AG10803 (cell line): ENCODE measurements at regions not wholly inside any gene's neighbourhood (a gene's known extent, or its start where the extent isn't known, plus 50 kb on each side); places are given as distances from the start of the nearest gene placed in this dataset.

Experiments used
- DNase-seq: peaks from one replicate; pipeline ENCODE4 v3.0.0; 2010; ENCODE audit warnings: low read depth
- H3K4me3 ChIP-seq: 2 replicates; pipeline ENCODE4 v1.5.1; 2011; ENCODE audit warnings: mild to moderate bottlenecking, low read length, control low read depth
- TF ChIP-seq, protein P1 (sequence below): conservative IDR thresholded peaks from 2 replicates; pipeline ENCODE4 v1.5.1; 2011; ENCODE audit warnings: mild to moderate bottlenecking, low read length, control low read depth, inconsistent platforms

DNA sequence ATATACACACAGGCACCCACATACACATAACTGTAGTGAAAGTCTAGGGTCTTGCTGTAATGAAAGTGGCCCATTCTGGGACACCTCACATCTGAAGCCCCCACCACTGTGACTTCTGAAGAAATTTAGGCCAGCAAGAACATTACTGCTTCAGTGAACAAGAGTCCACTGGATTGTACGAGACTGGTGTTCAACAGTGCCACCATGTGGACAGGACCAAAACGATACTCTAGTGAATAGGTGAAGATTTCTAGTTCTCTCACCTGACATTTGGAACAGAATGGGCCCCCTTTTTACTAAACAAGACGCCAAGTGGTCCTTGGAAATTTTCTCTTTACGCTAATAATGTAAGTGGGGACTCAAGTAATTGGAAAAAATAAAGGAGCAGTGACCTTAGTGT, 156.9 kb downstream of the MAFB start:
- TF ChIP-seq, protein P1, sequence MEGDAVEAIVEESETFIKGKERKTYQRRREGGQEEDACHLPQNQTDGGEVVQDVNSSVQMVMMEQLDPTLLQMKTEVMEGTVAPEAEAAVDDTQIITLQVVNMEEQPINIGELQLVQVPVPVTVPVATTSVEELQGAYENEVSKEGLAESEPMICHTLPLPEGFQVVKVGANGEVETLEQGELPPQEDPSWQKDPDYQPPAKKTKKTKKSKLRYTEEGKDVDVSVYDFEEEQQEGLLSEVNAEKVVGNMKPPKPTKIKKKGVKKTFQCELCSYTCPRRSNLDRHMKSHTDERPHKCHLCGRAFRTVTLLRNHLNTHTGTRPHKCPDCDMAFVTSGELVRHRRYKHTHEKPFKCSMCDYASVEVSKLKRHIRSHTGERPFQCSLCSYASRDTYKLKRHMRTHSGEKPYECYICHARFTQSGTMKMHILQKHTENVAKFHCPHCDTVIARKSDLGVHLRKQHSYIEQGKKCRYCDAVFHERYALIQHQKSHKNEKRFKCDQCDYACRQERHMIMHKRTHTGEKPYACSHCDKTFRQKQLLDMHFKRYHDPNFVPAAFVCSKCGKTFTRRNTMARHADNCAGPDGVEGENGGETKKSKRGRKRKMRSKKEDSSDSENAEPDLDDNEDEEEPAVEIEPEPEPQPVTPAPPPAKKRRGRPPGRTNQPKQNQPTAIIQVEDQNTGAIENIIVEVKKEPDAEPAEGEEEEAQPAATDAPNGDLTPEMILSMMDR: peak; percentile 42
- H3K4me3 ChIP-seq: no peak overlapping the region
- DNase-seq: no peak

DNA sequence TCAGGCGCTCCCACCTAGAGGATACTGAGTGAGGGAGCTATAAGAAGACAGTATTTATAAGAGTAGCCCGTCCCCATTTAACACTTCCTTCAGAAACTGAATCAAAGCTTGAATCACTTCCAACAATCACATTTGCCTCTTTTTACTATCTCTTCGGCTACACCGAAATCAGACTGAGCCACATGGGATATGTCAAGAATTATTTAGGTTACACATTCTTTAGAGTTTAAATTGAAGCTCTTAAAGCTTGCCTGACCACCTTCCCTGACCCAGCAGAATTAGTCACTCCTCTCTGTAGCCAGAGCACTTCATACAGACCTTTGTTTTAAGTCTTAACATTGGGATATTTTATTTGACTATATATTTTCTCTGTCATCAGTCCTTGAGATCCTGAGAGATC, 163.7 kb downstream of the MAFB start:
- TF ChIP-seq, protein P1: no peak
- no peak for DNase-seq

DNA sequence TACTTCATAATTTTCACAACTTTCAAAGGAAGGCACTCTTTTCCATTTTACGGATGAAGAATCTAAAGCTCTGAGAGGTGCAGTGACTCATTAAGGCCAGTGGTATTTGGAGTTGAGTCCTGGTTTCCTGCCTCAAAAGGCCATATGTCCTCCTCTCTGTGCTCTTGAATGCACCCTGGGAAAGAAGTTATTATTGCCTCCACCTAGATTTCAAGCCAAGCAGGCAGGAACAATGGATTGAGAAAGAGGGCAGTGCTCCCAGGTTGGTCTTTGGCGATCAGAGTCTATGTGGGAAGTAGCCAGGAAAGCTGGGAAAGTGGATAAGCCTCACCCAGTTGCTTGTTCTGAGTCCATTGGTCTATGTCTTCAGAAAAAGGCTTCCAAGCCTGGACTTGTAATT, 165.0 kb downstream of the MAFB start:
- no peak for DNase-seq
- no peak overlapping the region for H3K4me3 ChIP-seq
- TF ChIP-seq, protein P1: no peak

More for the DNA sequence above, 163.7 kb downstream of the MAFB start:
- no peak overlapping the region for H3K4me3 ChIP-seq

DNA sequence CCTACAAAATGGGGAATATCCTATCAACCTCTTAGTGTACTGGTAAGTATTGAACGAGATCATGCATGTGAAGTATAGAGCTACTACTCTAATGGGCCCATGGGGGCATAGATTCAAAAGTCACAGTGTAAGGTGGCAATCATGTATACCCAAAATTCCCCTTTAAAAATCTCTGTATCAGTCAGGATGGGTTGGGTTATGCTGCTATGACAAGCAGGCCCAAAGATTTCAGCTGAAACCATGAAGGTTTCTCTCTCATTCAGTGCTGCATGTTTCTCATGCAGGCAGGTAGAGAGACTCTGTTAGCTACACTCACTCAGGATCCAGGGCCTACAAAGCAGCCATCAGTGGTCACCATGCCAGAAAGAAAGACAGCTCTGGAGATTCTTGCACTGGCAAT, 166.6 kb downstream of the MAFB start:
- no peak overlapping the region for H3K4me3 ChIP-seq
- TF ChIP-seq, protein P1: no peak
- no peak for DNase-seq

DNA sequence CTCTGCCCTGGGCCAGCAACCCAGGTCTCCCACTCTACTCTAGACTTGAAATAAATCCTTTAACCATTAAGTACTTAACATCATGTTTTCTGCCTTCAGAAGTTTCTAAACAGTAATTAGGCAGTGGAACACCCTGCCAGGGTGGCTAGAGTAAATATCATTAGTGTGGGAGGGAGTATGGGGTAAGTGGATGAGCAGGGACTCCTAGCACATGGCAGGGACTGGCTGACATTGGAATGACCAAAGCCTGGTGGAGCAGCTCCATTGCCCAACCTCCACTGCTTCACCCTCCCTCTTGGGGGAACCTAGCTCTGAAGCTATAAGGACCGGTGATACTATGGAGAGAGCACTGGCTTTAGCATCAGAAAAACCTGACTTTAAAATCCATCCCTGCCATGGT, 167.1 kb downstream of the MAFB start:
- no peak for DNase-seq
- H3K4me3 ChIP-seq: no peak overlapping the region
- TF ChIP-seq, protein P1: no peak

DNA sequence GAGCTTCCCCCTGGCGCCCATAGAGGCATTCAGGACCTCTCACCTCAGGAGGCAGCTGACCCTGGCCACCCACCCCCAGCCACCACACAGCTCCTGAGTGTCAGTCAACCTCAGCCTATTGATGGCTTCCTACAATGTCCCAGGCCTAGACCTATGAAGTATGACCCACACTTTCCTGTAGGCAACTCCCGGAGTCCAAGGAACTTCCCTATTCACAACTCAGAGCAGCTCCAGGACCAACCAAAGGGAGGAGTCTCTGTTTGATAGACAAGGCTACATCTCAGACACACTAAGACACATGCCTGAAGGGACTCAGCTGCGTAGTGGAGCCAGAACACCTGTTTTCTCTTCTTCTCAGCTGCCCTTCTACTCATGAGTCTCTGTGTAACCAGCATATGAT, 169.1 kb downstream of the MAFB start:
- TF ChIP-seq, protein P1: no peak
- H3K4me3 ChIP-seq: no peak overlapping the region
- DNase-seq: no peak

DNA sequence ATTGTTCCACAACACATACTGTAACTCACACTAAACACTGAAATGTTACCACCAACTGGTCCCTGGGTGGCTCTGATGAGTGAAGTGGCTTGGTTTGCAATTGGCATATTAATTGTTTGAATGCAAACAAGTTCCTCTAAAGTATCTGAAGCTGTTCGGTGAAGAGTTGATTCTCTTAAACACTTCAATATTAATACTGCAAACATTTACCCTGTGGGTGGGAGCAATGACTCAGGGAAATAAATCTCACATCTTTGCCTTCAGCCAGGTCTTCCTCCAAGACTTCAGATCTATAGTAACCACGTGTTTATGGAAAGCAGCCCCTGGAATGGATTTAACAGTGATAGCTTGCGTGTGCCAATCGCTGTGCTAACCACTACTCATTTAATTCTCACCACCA, 176.0 kb downstream of the MAFB start:
- DNase-seq: peak; percentile 22
- H3K4me3 ChIP-seq: no peak overlapping the region
- TF ChIP-seq, protein P1: no peak
